Breast epithelium (tissue), 3 donors: ENCODE measurements at regions not wholly inside any gene's neighbourhood (a gene's known extent, or its start where the extent isn't known, plus 50 kb on each side); places are given as distances from the start of the nearest gene placed in this dataset.

Experiments
- CTCF ChIP-seq, 3 donors: fragments of 450-650 bp; IDR thresholded peaks; one replicate each; pipeline ENCODE4 v1.5.1; 2016 to 2017; ENCODE audit warnings: antibody characterized with exemption in 3 of 3, mild to moderate bottlenecking in 3 of 3, moderate library complexity in 3 of 3
- POLR2AphosphoS5 ChIP-seq, 3 donors: sonication (generic); formaldehyde crosslinking; IDR thresholded peaks; one replicate each; pipeline ENCODE4 v1.6.1; 2017; ENCODE audit warnings: antibody characterized with exemption in 3 of 3

GRCh38 chr4:1504595-1505500, 98.6 kb upstream of the NKX1-1 start:
- no peak for TF ChIP-seq CTCF (IDR thresholded peaks at IDR 0.05)
- TF ChIP-seq POLR2AphosphoS5 (IDR thresholded peaks at IDR 0.05) = no peak
